Sciatic nerve (tissue), 2 donors: ENCODE measurements at regions not wholly inside any gene's neighbourhood (a gene's known extent, or its start where the extent isn't known, plus 50 kb on each side); places are given as distances from the start of the nearest gene placed in this dataset.

Experiments used
- ATAC-seq: fragments of 200-7000 bp; cut with Tn5 transposase; one replicate; pipeline ENCODE4 v1.9.1; 2020; ENCODE audit warnings: mild to moderate bottlenecking, moderate library complexity
- DNase-seq: peaks from one replicate; pipeline ENCODE4 v3.0.0-alpha.2; 2020; ENCODE audit warnings: low spot score
- intact Hi-C: fragments of 100-400 bp; cut with DNase I; formaldehyde crosslinking; loops from one replicate; pipeline ENCODE4 v1.14.2; 2022
- donor health status: DM: no; HTN: no; CAD: no.
- donor health status: DM: no; HTN: no; CAD: no.

DNA sequence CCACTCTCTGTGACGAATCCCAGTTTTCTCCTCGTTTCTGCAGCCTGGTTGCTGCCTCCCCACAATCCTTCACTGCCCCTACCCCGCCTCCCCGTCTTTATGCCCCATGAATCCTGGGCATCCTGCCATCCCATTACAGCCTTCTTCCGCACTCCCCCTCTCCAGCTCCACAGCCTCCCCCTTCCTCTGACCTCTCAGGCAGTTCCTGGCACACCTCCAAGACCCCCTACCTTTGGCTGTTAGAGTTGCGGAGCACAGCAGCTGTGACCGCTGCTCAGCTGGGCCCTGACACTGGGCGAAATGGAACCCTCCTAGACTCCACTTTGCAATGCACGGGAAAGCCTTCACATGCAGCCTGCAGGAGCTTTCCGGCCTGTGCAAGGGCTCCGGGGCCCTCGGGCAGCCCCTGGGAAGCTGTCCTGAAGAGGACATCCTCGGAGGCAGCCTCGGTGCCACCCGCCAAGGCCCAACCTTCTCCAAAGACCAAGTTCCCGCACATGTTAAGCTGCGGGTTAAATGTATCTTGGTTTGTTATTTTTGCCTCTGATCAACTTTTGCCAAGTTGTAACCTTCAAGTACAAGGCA is 400.7 kb upstream of the MKI67 start:
- DNase-seq (peak; percentile 70), ATAC-seq (peak; percentile 41)
- intact Hi-C loops: no loop called here

DNA sequence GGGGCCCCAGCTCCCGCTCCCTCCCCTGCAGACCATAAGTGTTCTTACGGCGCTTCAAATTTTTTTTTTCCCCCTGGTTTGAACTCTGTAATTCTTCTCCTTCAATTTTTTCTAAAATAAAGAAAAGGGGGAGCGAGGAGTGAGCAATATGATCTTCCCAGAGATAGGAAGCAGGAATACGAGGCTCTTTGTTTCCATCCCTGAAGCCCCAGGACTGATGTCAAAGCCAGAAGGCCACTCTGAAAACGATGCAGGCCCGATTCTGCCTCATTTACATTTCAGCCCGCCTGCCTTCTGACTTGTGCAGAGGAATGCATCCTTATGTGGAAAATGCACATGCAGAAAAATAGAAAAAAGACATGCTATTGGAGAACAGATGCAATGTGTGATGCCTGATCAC is 401.5 kb upstream of the MKI67 start:
- DNase-seq: no peak
- ATAC-seq: no peak
- intact Hi-C loops: no loop called here

DNA sequence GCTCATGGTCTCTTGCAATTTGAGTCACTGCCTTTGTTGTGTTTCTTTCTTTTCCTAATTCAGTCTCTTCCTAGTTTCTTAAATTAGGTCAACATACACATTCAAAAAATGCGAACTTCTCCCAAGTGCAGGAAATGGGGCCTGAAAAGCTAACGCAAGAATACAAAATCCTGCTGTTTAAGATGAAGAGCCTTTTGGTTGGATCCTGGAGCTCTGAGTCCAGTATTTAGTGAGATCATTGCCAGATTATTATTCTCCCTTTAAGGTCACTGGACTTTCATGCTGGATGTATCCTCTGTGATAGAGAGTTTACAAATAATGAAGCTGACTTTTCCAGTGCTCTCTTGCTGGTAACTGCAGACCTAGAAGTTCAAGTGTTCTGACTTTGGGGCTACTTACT is 401.9 kb upstream of the MKI67 start:
- intact Hi-C loops: no loop called here
- ATAC-seq (no peak), DNase-seq (no peak)

DNA sequence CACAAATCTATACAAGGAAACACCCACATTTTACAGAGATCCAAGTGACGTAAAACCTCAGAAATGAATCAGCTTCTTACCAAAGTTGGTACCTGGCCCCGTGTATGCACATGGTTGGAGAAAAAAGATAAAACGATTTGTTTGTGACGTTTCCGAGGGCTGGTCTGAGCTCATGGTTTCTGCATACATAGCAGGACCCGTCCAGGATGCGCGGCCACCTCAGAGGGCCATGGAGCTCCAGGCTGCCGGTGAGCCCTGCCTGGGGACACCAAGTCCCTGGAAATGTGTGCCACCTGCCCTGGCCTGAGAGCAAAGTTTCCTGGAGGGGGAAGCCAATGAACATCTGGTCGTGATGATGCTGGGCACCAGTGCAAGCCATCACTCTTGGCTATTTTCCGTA is 402.6 kb upstream of the MKI67 start:
- ATAC-seq (no peak), DNase-seq (no peak)
- intact Hi-C loops: no loop called here

DNA sequence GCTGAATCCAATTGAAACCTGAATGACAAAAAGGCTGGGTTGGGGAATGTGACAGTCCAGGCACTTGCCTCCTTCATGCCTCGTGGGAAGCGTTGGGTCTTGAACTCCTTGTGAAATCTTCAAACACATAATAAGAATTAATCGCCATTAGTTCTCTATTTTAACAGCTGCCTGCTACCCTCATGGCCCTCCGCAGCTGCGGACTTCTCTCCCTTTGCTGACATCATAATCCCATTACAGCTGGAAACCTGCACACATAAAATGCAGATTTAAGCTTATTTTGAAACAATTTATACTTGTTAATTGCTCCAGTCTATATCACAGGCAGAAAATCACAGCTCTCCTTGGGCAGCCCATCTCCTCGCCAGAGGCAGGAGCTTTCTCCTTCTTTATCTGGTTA is 403.0 kb upstream of the MKI67 start:
- DNase-seq (no peak), ATAC-seq (peak; percentile 71)
- intact Hi-C loops: no loop called here

DNA sequence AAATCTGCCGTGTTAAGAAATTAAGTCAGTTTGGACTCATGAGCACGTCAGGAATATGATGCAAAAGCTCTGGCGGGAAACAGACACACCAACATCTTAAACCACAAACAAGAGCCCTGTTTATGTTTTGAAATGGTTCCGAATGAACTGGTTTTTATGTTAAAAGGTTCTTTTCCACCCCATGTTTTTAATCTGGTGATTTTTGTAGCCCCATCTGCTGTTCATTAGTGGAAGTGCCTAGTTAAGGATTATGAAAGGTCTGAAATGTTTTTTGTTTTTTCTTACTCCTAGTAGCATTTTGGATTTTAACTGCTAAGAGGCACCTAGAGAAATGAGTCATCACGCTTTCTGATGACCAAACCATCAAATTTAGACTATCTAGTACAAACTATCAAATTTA is 404.1 kb upstream of the MKI67 start:
- ATAC-seq (peak; percentile 56), DNase-seq (no peak)
- intact Hi-C loops: no loop called here

DNA sequence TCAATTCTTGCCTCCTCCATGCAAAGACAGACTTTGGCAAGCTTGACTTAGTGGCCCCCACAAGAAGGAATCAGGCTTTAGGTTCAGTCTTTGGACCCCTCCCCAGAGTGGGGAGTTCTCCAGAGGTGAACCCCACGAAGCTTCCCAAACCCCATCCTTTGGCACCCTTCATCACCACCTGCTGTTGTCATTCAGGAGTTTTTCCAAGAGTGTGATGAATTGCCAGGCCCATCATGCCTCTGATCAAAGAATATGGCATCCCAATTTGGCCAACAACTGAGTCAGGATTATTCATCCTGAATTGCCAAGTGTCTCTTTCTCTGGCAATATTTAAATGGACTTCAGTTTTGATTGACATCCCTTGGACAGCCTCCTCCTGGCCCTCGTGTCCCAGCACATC is 404.7 kb upstream of the MKI67 start:
- intact Hi-C loops: no loop called here
- DNase-seq: no peak
- ATAC-seq: no peak

DNA sequence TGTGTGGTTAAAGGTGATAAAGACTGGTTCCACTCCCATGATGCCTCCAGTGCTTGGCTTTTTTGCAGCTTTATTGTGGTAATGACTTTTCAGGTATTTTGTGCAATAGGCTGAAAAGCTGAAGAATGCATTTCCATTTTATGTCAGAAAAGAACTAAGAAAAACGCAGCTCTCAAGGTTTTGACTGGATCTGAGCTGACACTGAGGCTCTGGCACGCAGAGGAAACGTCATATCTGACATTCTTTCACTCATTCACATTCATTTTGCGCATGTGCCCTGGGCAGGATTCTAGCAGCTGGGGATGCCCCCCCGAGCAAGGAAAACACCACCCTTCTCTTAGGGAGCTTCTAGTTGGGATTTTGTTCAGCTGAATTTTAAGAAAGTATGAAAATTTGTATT is 408.5 kb upstream of the MKI67 start:
- intact Hi-C loops: no loop called here
- DNase-seq (no peak), ATAC-seq (no peak)

DNA sequence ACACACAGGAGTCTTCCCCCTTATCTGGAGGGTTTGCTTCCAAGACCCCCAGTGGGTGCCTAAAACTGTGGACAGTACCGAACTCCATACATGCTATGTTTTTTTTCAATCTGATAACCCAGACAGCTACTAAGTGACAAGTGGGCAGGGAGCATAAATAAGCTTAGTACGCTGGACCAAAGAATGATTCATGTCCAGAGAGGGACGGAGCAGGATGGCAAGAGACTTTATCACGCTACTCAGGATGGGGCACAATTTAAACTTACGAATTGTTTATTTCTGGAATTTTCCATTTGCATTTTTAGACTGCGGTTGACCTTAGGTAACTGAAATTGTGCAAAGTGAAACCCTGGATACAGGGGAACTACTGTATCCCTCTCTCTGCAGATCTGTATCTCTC is 410.0 kb upstream of the MKI67 start:
- ATAC-seq: no peak
- intact Hi-C loops: no loop called here
- DNase-seq: no peak

DNA sequence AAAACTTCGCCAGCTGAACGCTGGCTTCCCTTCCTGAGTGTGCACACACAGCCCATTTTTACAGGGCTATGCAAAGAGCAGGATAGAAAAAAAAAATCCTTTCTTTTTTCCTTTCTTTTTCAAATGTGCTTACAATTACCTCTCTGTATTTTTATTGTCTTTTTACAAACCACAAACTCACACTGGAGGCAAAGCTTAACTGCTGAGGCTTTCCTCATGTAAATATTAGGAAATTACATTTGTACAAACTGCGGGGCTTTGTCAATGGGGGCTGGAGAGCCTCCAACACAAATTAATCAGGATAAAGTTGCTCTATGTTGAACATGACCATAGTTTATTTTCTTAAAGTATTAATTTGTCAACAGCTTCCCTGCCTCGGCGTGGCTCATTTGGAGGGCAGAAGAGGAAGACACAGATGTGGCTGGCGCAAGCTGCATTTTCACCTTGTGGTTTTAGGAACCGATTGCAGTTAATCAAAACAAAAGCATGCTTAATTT is 411.7 kb upstream of the MKI67 start:
- intact Hi-C loops: no loop called here
- peak; percentile 69 for ATAC-seq
- no peak for DNase-seq

DNA sequence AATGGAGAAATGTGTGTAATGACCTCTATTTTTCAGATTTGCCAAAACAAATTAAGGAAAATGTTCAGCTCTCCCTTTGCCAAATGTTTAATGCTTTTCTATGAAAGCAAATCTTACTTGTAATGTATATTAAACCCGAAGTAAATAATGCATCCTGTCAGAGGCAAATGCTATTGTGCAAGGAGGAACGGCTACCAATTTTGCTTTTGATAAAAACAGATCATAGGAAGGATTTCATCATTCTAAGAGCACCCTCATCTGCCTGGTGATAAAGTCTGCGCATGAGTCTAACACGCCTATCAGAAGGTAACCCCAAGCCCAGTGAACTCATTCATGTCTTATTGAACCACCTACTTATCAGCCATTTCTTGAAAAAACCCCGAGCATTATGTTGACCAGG is 412.4 kb upstream of the MKI67 start:
- ATAC-seq: no peak
- DNase-seq: no peak
- intact Hi-C loops: no loop called here

DNA sequence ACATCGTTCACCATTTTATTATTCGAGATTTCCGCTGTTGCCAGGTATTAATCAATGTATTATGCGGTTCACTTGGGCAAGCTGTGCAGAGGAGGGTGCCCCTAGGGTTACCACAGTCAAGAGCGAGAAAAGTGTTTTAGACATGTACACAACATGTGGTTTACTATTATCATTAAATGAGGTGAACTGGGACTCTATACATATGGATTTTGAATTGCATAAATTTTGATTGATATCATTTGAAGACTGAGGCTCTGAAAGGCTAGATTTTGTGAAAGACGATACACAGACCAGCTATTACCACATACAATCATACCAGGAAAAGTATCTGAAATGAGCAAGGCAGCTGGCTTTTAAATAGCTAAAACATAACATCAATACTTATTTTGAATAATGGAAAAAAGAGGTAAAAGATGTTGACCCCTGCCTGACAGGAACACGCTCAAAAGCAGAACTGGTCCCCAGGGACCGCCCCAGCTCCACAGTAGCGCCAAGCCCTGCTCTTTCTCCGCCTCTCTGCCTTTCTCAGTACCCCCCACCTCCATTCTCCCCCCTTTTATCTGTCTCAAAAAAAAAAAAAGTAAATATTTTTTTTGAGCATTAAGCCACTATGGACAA is 413.4 kb upstream of the MKI67 start:
- ATAC-seq: peak; percentile 21
- intact Hi-C loops: no loop called here
- DNase-seq: no peak

DNA sequence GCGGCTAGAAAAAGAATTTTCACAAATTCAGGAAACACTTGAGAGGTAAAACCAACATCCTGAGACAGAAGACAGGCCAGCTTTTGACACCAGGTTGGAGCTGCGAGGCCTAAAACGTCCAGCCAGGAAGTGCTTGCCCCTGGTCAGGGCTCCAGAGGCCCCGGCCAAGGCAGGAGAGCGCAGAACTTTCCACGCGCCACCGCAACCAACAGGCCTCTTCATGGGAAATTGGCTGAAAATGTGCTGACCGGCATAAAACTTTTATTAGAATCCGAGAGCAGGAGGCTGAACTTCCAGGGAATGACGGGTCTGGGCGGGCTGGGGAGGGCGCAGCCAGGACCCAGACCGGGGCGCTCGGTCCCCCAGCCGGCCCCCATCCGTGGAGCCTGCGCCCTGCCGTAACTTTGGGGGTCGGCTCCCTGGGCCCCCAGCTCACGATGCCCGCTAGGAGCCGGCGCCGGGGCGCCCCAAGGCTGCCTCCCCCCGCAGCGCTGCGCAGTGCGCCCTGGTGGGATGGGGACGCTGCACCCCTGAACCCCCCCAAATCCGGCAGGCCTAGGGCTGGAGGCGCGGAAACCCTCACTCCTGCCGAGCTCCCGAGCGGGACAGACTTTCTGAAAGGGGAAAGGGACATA is 414.0 kb upstream of the MKI67 start:
- peak; percentile 74 for DNase-seq
- intact Hi-C loops: no loop called here
- ATAC-seq: peak; percentile 85

DNA sequence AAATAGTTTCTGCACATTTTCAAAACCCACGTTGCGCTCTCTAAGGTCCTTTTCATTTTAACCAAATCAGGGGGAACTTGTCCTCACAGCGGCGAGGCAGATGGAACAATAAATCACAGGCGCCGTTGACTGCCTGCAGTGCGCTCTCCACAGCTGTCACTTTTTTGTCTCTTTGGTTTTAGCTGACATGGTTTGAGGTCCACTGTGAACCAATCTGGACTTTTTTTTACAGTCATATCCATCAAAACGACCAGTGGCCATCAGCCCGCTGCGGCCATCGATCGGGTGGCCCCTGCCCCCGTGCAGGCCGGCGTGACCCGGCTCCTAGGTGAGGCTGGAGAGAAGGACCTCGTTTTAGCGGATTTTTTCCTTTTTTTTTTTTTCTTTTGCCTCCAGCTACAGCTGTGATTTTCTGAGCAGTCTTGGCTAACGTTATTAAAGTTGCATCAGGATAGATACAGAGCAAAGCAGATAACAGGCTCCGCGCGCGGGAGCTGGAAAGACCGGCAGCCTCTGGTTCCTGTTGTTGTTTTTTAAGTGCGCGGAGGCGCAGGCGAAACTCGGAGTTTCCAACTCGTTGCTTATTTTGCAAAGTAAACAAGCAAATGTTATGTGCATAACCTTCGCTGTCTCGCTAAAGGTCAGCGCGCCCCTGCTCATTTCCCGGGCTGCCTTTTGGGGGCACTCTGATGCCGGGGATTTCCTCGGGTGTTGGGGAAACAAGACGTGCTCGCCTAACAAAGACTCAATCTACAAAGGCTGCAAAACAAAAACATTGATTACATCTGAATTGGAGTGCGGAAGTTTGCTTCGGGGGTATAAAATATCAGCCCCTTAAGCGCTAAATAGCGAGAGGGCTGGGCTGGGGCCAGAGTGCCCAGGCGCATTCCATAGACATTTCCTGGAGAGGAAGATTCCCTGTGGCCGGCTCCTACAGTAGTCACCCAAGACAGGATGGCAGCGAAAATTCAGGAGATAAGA is 414.8 kb upstream of the MKI67 start:
- intact Hi-C loops: no loop called here
- DNase-seq (peak; percentile 64), ATAC-seq (peak; percentile 72)

DNA sequence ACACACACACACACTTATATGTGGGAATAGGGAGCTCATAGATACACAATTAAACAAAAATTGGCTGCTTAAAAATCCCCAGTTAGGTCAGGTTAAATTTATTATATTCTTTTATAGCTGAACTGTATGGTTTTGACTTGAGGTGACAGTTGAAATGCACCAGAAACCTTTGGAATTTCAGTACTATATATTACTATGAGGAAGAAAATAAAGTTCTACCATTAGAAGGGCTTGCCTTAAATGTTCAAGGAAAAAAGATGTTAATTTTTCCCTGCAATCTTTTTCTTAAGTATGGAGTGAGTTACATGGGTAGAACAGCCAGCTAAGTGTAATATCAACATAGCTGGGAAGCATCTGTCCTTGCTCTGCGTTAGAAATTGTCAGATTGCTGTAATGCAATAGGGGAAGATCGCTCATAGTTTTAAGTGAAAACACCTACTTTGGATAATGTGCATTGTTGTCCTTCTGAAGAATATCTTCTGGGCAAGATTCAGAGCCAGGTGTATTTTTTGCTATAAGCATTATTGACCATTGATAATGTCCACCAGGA is 415.8 kb upstream of the MKI67 start:
- ATAC-seq: no peak
- DNase-seq: no peak
- intact Hi-C loops: no loop called here

DNA sequence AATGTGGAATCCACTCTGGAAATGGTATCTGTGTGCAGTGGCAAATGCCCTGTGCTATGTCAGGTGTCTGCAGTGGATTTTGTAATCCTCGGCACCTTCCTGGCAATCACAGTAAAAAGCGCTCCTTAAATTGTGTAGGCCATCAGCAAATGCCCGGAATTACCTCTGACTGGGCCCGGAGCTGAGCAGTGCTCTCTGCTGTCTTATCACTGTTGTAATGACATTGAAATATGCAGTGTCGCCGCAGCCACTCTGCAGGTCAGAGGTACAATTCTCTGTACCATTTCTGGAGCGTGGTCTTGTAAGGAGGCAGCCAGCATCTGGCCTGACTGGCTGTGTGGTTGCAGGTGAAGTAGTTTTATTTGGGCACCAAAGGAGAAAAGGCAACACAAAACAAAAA is 416.4 kb upstream of the MKI67 start:
- intact Hi-C loops: no loop called here
- ATAC-seq (no peak), DNase-seq (no peak)

DNA sequence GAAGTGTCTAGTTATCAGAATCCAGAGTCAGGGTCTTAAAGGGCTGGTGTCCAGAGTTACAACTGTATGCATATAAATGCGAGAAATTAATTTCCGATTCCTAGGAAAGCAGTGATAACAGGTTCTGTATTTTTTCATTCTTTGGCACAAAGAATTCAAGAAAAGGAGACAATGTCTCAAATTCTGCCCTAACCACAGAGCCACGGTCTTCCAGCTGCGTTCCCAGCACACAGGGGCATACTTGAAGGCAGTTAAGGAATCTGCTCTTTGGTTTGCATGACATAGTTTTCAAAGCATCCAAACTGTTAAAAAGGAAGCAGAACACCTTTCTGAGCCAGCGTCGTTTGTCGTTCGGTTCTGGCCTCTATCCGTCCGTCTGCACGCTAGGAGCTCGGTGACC is 416.9 kb upstream of the MKI67 start:
- ATAC-seq (no peak), DNase-seq (no peak)
- intact Hi-C loops: no loop called here

DNA sequence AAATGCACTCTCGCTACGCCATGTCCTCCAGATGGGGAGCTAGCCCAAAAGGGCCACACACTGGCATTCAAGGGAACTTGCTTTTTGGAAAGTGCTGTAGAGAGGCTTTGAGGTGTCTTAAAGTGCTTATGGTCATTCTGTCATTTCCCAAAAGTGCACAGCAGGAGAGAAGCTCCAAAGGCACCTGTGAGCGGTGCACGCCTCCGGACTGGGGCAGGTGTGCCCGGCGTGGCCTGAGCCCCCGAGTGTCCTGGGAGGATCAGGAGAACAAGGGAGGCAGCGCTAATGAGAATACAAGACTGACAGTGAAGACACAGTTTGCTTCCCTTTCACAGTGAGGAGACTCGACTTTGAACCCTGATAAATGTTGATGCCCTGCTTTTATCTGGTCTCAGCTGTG is 419.0 kb upstream of the MKI67 start:
- DNase-seq (no peak), ATAC-seq (no peak)
- intact Hi-C loops: no loop called here

DNA sequence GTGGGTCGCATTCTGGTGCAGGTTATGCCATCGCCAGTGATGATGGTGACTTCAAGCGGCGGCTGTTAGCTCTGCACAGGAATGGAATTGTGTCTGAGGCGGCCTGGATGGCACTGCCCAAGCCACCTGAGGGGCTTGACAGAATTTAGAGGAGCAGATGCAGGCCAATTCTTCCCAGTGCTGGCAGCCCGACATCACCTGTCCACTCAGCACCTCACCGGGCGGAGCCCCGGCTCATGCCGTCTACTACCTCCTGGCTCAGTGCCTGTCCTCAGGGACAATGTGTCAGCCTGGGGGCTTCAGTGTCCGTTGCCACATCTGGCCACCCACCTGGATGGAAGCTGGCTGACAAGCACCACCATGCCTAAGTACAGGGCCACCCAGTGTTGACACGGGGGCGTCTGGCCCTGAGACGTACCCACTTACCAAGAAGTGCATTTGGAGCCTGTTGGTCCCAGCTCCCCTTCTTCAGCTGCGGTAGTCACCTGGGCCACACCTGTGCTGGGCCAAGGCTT is 420.5 kb upstream of the MKI67 start:
- intact Hi-C loops: no loop called here
- no peak for DNase-seq
- no peak for ATAC-seq
